ENCODE measurements at regions not wholly inside any gene's neighbourhood (a gene's known extent, or its start where the extent isn't known, plus 50 kb on each side); places are given as distances from the start of the nearest gene placed in this dataset.

DNA sequence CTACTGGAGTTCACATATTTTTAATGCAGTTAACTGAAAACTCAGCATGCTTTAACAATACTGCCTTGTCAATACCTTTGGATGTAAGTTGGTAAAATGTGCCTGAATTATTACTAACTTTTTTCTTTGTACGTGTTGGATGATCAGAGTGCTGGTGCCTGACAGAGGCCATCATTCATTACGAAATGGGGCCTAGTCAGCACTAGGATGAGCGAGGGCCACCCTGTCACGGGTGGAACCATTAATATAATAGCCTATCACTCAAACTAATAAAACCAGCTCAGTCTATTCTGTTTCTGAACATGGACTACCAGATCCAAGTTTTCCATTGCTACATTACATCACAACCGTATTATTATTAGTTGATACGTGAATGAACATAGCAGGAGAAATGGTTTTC lies 501.7 kb upstream of the TENM3 start:
- Mint-ChIP-seq H3K36me3 (ENCODE audit: insufficient read depth, unreplicated experiment) (no peaks in the 10 kb centered on the region), H3K4me1 (ENCODE audit: insufficient read depth, unreplicated experiment) (no peaks in the 10 kb centered on the region), H3K9me3 (ENCODE audit: unreplicated experiment) (peaks cover 7% of the 10 kb centered on the region), H3K4me3 (ENCODE audit: unreplicated experiment) (no peak overlapping the region), H3K27ac (ENCODE audit: low read depth, unreplicated experiment) (no peak overlapping the region), H3K27me3 (ENCODE audit: insufficient read depth, unreplicated experiment) (no peaks in the 10 kb centered on the region)
- no TSS peak for BruUV-seq (replicated peaks)
- no peak for TF ChIP-seq CTCF (IDR thresholded peaks at IDR 0.05; ENCODE audit: unreplicated experiment)
- ChIA-PET CTCF (no interaction called here), POLR2A (no interaction called here)
- intact Hi-C loops (cut with micrococcal nuclease): no loop called here
- DNase-seq (ENCODE audit: unreplicated experiment): no peak

DNA sequence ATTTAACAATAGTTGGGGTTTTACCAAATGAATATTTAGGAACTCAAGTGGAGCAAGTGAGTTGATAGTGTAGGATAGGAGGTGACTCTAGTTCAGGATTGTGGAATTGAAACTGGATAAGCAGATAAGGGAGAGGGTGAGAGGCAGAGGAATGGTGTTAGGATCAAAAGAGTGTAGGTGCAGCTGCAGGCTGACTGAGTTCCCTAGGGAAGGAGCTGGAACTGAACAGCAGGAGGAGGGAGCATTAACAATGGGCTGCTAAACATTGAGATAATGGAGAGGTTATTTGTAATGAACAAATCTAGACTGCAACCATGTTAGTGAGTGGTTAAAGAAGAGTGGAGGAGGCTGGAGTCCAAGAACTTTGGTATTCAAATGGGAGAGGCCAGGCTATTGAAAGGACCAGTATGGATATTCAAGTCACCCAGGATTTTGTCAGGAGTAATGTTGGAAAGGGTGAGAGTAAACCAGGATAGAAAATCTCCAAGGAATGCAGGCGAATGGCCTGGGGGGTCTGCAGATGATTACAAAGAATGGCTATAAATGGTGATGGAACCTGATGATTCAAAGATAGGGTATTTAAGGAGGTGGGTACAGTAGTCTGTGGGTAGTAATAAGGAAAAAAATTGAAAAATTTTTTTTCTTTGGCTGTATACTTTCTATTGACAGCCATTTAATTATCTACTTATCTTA lies 497.1 kb upstream of the TENM3 start:
- Mint-ChIP-seq H3K4me1 (ENCODE audit: insufficient read depth, unreplicated experiment) (no peaks in the 10 kb centered on the region), H3K36me3 (ENCODE audit: insufficient read depth, unreplicated experiment) (no peaks in the 10 kb centered on the region), H3K27me3 (ENCODE audit: insufficient read depth, unreplicated experiment) (no peaks in the 10 kb centered on the region), H3K9me3 (ENCODE audit: unreplicated experiment) (peaks cover 7% of the 10 kb centered on the region), H3K27ac (ENCODE audit: low read depth, unreplicated experiment) (no peak overlapping the region), H3K4me3 (ENCODE audit: unreplicated experiment) (no peak overlapping the region)
- ChIA-PET CTCF (no interaction called here), POLR2A (no interaction called here)
- intact Hi-C loops (cut with micrococcal nuclease): no loop called here
- DNase-seq (ENCODE audit: unreplicated experiment): no peak
- BruUV-seq (replicated peaks): no TSS peak
- no peak for TF ChIP-seq CTCF (IDR thresholded peaks at IDR 0.05; ENCODE audit: unreplicated experiment)

- Mint-ChIP-seq H3K4me3 (ENCODE audit: unreplicated experiment) (no peak overlapping the region), H3K9me3 (ENCODE audit: unreplicated experiment) (no peaks in the 10 kb centered on the region), H3K36me3 (ENCODE audit: insufficient read depth, unreplicated experiment) (no peaks in the 10 kb centered on the region), H3K27ac (ENCODE audit: low read depth, unreplicated experiment) (no peak overlapping the region), H3K4me1 (ENCODE audit: insufficient read depth, unreplicated experiment) (no peaks in the 10 kb centered on the region), H3K27me3 (ENCODE audit: insufficient read depth, unreplicated experiment) (no peaks in the 10 kb centered on the region)
- TF ChIP-seq CTCF (IDR thresholded peaks at IDR 0.05; ENCODE audit: unreplicated experiment): no peak
- CTCF ChIA-PET: no interaction called here
- BruUV-seq (replicated peaks): no TSS peak
- POLR2A ChIA-PET: no interaction called here
- intact Hi-C loops (cut with micrococcal nuclease): no loop called here
- no peak for DNase-seq (ENCODE audit: unreplicated experiment)
Observed at GRCh38 chr4:181748581-181748980, 494.6 kb upstream of the TENM3 start.

DNA sequence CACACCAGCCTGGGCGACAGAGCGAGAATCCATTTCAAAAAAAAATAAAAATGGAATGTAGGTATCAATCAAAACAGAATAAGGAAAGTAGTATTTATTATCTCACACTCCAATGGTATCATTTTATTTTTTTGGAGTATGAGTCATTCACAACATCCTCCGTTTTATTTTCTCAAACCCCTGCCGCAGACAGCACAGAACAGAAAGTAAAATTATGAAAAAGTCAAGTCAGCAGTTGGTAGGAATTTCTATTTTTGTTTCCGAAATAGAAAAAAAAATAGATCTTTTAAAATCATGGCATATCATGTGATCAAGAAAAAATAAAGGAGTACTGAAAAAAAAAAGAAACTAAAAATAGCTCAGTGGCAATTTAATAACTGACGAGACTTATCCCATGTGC lies 490.7 kb upstream of the TENM3 start:
- ChIA-PET CTCF (interaction anchor here (0.6 kb wide), 1 partner anchor 80 kb away, joined by 3 read pairs; no protein-coding TSS in a partner anchor), POLR2A (no interaction called here)
- TF ChIP-seq CTCF (IDR thresholded peaks at IDR 0.05; ENCODE audit: unreplicated experiment): no peak
- H3K36me3 Mint-ChIP-seq (ENCODE audit: insufficient read depth, unreplicated experiment): no peaks in the 10 kb centered on the region
- no peak for DNase-seq (ENCODE audit: unreplicated experiment)
- H3K27ac Mint-ChIP-seq (ENCODE audit: low read depth, unreplicated experiment): no peak overlapping the region
- H3K4me3 Mint-ChIP-seq (ENCODE audit: unreplicated experiment): no peak overlapping the region
- H3K9me3 Mint-ChIP-seq (ENCODE audit: unreplicated experiment): no peaks in the 10 kb centered on the region
- intact Hi-C loops (cut with micrococcal nuclease): no loop called here
- BruUV-seq (replicated peaks): no TSS peak
- no peaks in the 10 kb centered on the region for H3K4me1 Mint-ChIP-seq (ENCODE audit: insufficient read depth, unreplicated experiment)
- H3K27me3 Mint-ChIP-seq (ENCODE audit: insufficient read depth, unreplicated experiment): no peaks in the 10 kb centered on the region
